Mucosa of rectum (tissue), 2 donors: ENCODE measurements at regions not wholly inside any gene's neighbourhood (a gene's known extent, or its start where the extent isn't known, plus 50 kb on each side); places are given as distances from the start of the nearest gene placed in this dataset.
"Not testable (repeated sequence)": the region's sequence is repeated elsewhere in the genome, so short reads cannot be mapped to it uniquely, and the experiment has no call there.

Experiments
- H3K27ac ChIP-seq, 2 donors: one replicate each; pipeline ENCODE4 v1.7.0; 2013; ENCODE audit warnings: inconsistent platforms in 2 of 2, low read depth in 2 of 2, low read length in 2 of 2
- H3K27me3 ChIP-seq, 2 donors: one replicate each; pipeline ENCODE4 v1.7.0; 2013; ENCODE audit warnings: low read length in 2 of 2; ENCODE audit not compliant: control insufficient read depth in 2 of 2, insufficient read depth in 2 of 2
- H3K36me3 ChIP-seq, 2 donors: one replicate each; pipeline ENCODE4 v1.7.0; 2013; ENCODE audit warnings: low read length in 2 of 2; ENCODE audit not compliant: control insufficient read depth in 2 of 2, insufficient read depth in 2 of 2
- H3K4me1 ChIP-seq, 2 donors: one replicate each; pipeline ENCODE4 v1.7.0; 2013; ENCODE audit warnings: low read length in 2 of 2, mild to moderate bottlenecking in 1 of 2; ENCODE audit not compliant: control insufficient read depth in 2 of 2, insufficient read depth in 2 of 2
- H3K4me3 ChIP-seq, 2 donors: one replicate each; pipeline ENCODE4 v1.7.0; 2013; ENCODE audit warnings: low read length in 2 of 2
- H3K9ac ChIP-seq, 2 donors: one replicate each; pipeline ENCODE4 v1.7.0; 2013; ENCODE audit warnings: low read length in 2 of 2, low read depth in 1 of 2, mild to moderate bottlenecking in 1 of 2
- H3K9me3 ChIP-seq, 2 donors: one replicate each; pipeline ENCODE4 v1.7.0; 2013; ENCODE audit warnings: low read length in 2 of 2; ENCODE audit not compliant: control insufficient read depth in 2 of 2
- donor health status: healthy.
- donor health status: Normal muscosa, but diverticular disease.

- no peak overlapping the region for H3K4me3 ChIP-seq
- H3K9ac ChIP-seq: no peak overlapping the region
- H3K4me1 ChIP-seq: no peaks in the 10 kb centered on the region
- no peaks in the 10 kb centered on the region for H3K9me3 ChIP-seq
- peaks cover 0 to 2% of the 10 kb centered on the region in 2 donors for H3K27me3 ChIP-seq
- no peaks in the 10 kb centered on the region for H3K36me3 ChIP-seq
- H3K27ac ChIP-seq: no peak overlapping the region
These were observed 277.6 kb downstream of the SIPA1L2 start for GRCh38 chr1:232352366-232352765.

GRCh38 chr1:232351335-232351734 is 278.6 kb downstream of the SIPA1L2 start:
- peaks cover 0 to 2% of the 10 kb centered on the region in 2 donors for H3K27me3 ChIP-seq
- H3K36me3 ChIP-seq: no peaks in the 10 kb centered on the region
- H3K9ac ChIP-seq: no peak overlapping the region
- no peaks in the 10 kb centered on the region for H3K4me1 ChIP-seq
- no peak overlapping the region for H3K4me3 ChIP-seq
- H3K9me3 ChIP-seq: no peaks in the 10 kb centered on the region
- H3K27ac ChIP-seq: no peak overlapping the region

GRCh38 chr1:232346844-232347243 is 283.1 kb downstream of the SIPA1L2 start:
- no peak overlapping the region for H3K27ac ChIP-seq
- no peaks in the 10 kb centered on the region for H3K36me3 ChIP-seq
- peaks cover 0 to 2% of the 10 kb centered on the region in 2 donors for H3K27me3 ChIP-seq
- no peaks in the 10 kb centered on the region for H3K4me1 ChIP-seq
- no peak overlapping the region for H3K9ac ChIP-seq
- no peak overlapping the region for H3K4me3 ChIP-seq
- peaks cover 0 to 3% of the 10 kb centered on the region in 2 donors for H3K9me3 ChIP-seq

- no peak overlapping the region for H3K9ac ChIP-seq
- H3K9me3 ChIP-seq: peaks cover 0 to 3% of the 10 kb centered on the region in 2 donors
- H3K4me1 ChIP-seq: no peaks in the 10 kb centered on the region
- no peaks in the 10 kb centered on the region for H3K36me3 ChIP-seq
- no peak overlapping the region for H3K27ac ChIP-seq
- peaks cover 0 to 2% of the 10 kb centered on the region in 2 donors for H3K27me3 ChIP-seq
- no peak overlapping the region for H3K4me3 ChIP-seq
These were observed 285.0 kb downstream of the SIPA1L2 start for GRCh38 chr1:232344791-232345399.

- not testable (repeated sequence) for H3K4me1 ChIP-seq, H3K9ac ChIP-seq, H3K36me3 ChIP-seq, H3K27ac ChIP-seq, H3K4me3 ChIP-seq, H3K27me3 ChIP-seq, H3K9me3 ChIP-seq
These were observed 285.7 kb downstream of the SIPA1L2 start for GRCh38 chr1:232344186-232344585.

- Histone ChIP-seq H3K36me3 (no peaks in the 10 kb centered on the region), H3K9me3 (peaks cover 0 to 3% of the 10 kb centered on the region in 2 donors), H3K9ac (no peak overlapping the region), H3K27me3 (no peaks in the 10 kb centered on the region), H3K27ac (no peak overlapping the region), H3K4me3 (no peak overlapping the region), H3K4me1 (no peaks in the 10 kb centered on the region)
These were observed 289.5 kb downstream of the SIPA1L2 start for GRCh38 chr1:232340446-232340845.

GRCh38 chr1:232339073-232339472 is 290.9 kb downstream of the SIPA1L2 start:
- no peak overlapping the region for H3K27ac ChIP-seq
- H3K36me3 ChIP-seq: no peaks in the 10 kb centered on the region
- H3K4me1 ChIP-seq: no peaks in the 10 kb centered on the region
- no peaks in the 10 kb centered on the region for H3K27me3 ChIP-seq
- no peak overlapping the region for H3K4me3 ChIP-seq
- H3K9me3 ChIP-seq: no peaks in the 10 kb centered on the region
- H3K9ac ChIP-seq: no peak overlapping the region

- Histone ChIP-seq H3K27ac (no peak overlapping the region), H3K4me1 (no peaks in the 10 kb centered on the region), H3K9me3 (no peaks in the 10 kb centered on the region), H3K27me3 (no peaks in the 10 kb centered on the region), H3K4me3 (no peak overlapping the region), H3K36me3 (no peaks in the 10 kb centered on the region), H3K9ac (no peak overlapping the region)
These were observed 294.1 kb downstream of the SIPA1L2 start for GRCh38 chr1:232335741-232336293.

- no peaks in the 10 kb centered on the region for H3K27me3 ChIP-seq
- H3K9me3 ChIP-seq: no peaks in the 10 kb centered on the region
- H3K36me3 ChIP-seq: no peaks in the 10 kb centered on the region
- H3K4me3 ChIP-seq: no peak overlapping the region
- no peak overlapping the region for H3K27ac ChIP-seq
- no peak overlapping the region for H3K9ac ChIP-seq
- no peaks in the 10 kb centered on the region for H3K4me1 ChIP-seq
These were observed 294.7 kb downstream of the SIPA1L2 start for GRCh38 chr1:232335261-232335660.

- Histone ChIP-seq H3K36me3 (no peaks in the 10 kb centered on the region), H3K27me3 (no peaks in the 10 kb centered on the region), H3K4me3 (no peak overlapping the region), H3K4me1 (no peaks in the 10 kb centered on the region), H3K27ac (no peak overlapping the region), H3K9ac (no peak overlapping the region), H3K9me3 (no peaks in the 10 kb centered on the region)
These were observed 295.1 kb downstream of the SIPA1L2 start for GRCh38 chr1:232334811-232335210.
